ENCODE measurements at regions not wholly inside any gene's neighbourhood (a gene's known extent, or its start where the extent isn't known, plus 50 kb on each side); places are given as distances from the start of the nearest gene placed in this dataset.

DNA sequence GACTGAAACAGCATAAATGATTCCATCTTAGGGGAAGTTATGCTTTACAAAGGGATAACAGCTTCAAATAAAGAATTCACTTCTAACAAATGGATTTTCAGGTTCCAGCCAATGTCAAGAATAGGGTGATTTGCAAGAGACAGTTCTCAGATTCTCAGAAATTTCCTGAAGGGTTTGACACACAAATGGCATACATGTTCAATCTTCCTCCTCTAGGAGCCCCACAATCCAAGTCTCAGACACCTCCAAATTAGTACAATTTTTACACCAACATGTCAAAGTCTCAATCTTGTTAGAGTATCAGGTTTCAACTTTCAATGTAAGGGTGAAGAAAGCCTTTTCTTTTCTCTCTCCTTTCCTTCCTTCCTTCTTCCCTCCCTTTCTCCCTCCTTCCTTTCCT, 996.6 kb downstream of the TLE1 start:
- H3K4me3 ChIP-seq (replicated peaks in 1 of 3; ENCODE audit: insufficient read depth in 1 of 3, low read depth in 1 of 3, low read length in 3 of 3) = no peak overlapping the region
- dilution Hi-C loops (cut with MboI; ENCODE audit: extremely low pct_ligation_motif_present, low sequenced_read_pairs) = no loop called here
- no peak for DNase-seq (ENCODE audit: low read depth, low spot score)
- H3K27ac ChIP-seq (ENCODE audit: insufficient read depth, low read depth, low read length) = no peak overlapping the region
- H3K9me3 ChIP-seq (replicated peaks; ENCODE audit: control insufficient read depth, insufficient read depth, low read length) = no peaks in the 10 kb centered on the region
- BruUV-seq (replicated peaks) = no TSS peak
- H3K4me2 ChIP-seq (ENCODE audit: insufficient read depth, low read length) = no peak overlapping the region
- intact Hi-C loops (cut with micrococcal nuclease) = no loop called here
- no peaks in the 10 kb centered on the region for H3K79me2 ChIP-seq (ENCODE audit: control insufficient read depth, insufficient read depth, low read length)
- TF ChIP-seq GATA2 (IDR thresholded peaks at IDR 0.05; ENCODE audit: insufficient read depth, insufficient read length, low read depth, low read length) (no peak), POLR2AphosphoS5 (IDR thresholded peaks at IDR 0.05; ENCODE audit: insufficient read depth, low read depth, low read length) (no peak), FOS (IDR thresholded peaks at IDR 0.05; ENCODE audit: borderline replicate concordance, insufficient read depth, low read length) (no peak), POLR2A (IDR thresholded peaks at IDR 0.05; ENCODE audit: low read depth, low read length) (no peak), EZH2 (IDR thresholded peaks at IDR 0.05; ENCODE audit: borderline replicate concordance, low read depth, low read length, severe bottlenecking) (no peak), MYC (IDR thresholded peaks at IDR 0.05; ENCODE audit: low read depth, low read length) (no peak), JUN (IDR thresholded peaks at IDR 0.05; ENCODE audit: borderline replicate concordance, insufficient read depth, insufficient read length, low read depth) (no peak)
- TF ChIP-seq, protein P1, sequence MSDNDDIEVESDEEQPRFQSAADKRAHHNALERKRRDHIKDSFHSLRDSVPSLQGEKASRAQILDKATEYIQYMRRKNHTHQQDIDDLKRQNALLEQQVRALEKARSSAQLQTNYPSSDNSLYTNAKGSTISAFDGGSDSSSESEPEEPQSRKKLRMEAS (IDR thresholded peaks at IDR 0.05; ENCODE audit: insufficient read depth, insufficient read length) = no peak
- TF ChIP-seq, protein P2, sequence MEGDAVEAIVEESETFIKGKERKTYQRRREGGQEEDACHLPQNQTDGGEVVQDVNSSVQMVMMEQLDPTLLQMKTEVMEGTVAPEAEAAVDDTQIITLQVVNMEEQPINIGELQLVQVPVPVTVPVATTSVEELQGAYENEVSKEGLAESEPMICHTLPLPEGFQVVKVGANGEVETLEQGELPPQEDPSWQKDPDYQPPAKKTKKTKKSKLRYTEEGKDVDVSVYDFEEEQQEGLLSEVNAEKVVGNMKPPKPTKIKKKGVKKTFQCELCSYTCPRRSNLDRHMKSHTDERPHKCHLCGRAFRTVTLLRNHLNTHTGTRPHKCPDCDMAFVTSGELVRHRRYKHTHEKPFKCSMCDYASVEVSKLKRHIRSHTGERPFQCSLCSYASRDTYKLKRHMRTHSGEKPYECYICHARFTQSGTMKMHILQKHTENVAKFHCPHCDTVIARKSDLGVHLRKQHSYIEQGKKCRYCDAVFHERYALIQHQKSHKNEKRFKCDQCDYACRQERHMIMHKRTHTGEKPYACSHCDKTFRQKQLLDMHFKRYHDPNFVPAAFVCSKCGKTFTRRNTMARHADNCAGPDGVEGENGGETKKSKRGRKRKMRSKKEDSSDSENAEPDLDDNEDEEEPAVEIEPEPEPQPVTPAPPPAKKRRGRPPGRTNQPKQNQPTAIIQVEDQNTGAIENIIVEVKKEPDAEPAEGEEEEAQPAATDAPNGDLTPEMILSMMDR (IDR thresholded peaks at IDR 0.05; ENCODE audit: extremely low read depth in 1 of 2, insufficient read depth in 1 of 2, low read depth in 1 of 2, low read length in 2 of 2) = no peak
- no peak overlapping the region for H3K9ac ChIP-seq (replicated peaks; ENCODE audit: extremely low read depth, insufficient read depth, low read length)
- CTCF ChIA-PET = no interaction called here
- H3K4me1 ChIP-seq (ENCODE audit: control insufficient read depth, extremely low read depth, insufficient read depth, low read length) = no peaks in the 10 kb centered on the region
- no peaks in the 10 kb centered on the region for H3K9me1 ChIP-seq (replicated peaks; ENCODE audit: control insufficient read depth, extremely low read depth, insufficient read depth, low read length)
- no peaks in the 10 kb centered on the region for H3K36me3 ChIP-seq (ENCODE audit: control insufficient read depth in 2 of 2, extremely low read depth in 1 of 2, insufficient read depth in 2 of 2, low read length in 2 of 2)
- H3K27me3 ChIP-seq (ENCODE audit: control insufficient read depth in 2 of 2, insufficient read depth in 2 of 2, low read length in 2 of 2) = no peaks in the 10 kb centered on the region
- H4K20me1 ChIP-seq (replicated peaks; ENCODE audit: control insufficient read depth, extremely low read depth, insufficient read depth, low read length) = no peaks in the 10 kb centered on the region
- FAIRE-seq = no peak
- H2AFZ ChIP-seq (ENCODE audit: low read depth, low read length) = no peak overlapping the region
- POLR2A ChIA-PET = no interaction called here
